RWPE2 (cell line): ENCODE measurements at regions not wholly inside any gene's neighbourhood (a gene's known extent, or its start where the extent isn't known, plus 50 kb on each side); places are given as distances from the start of the nearest gene placed in this dataset.

Experiments
- ATAC-seq: fragments of 200-7000 bp; cut with Tn5 transposase; 3 replicates; pipeline ENCODE4 v1.9.1; 2021; ENCODE audit warnings: low read depth
- DNase-seq: peaks from one replicate; pipeline ENCODE4 v3.0.0-alpha.2; 2020; ENCODE audit warnings: low spot score
- H3K27ac ChIP-seq: fragments of 450-650 bp; 2 replicates; pipeline ENCODE4 v1.5.1; 2017; ENCODE audit warnings: mild to moderate bottlenecking; ENCODE audit not compliant: poor library complexity, severe bottlenecking
- H3K27me3 ChIP-seq: fragments of 250-450 bp; sonication (Bioruptor Pico); 2 replicates; pipeline ENCODE4 v1.5.1; 2021; ENCODE audit warnings: mild to moderate bottlenecking, moderate library complexity; ENCODE audit not compliant: insufficient read depth, poor library complexity, severe bottlenecking
- H3K36me3 ChIP-seq: fragments of 250-450 bp; sonication (Bioruptor Pico); 2 replicates; pipeline ENCODE4 v1.5.1; 2020; ENCODE audit warnings: low read depth, mild to moderate bottlenecking, moderate library complexity
- H3K4me1 ChIP-seq: fragments of 250-450 bp; sonication (Bioruptor Pico); 2 replicates; pipeline ENCODE4 v1.5.1; 2021; ENCODE audit warnings: mild to moderate bottlenecking, moderate library complexity; ENCODE audit not compliant: insufficient read depth, poor library complexity, severe bottlenecking
- H3K4me3 ChIP-seq: fragments of 250-450 bp; sonication (Bioruptor Pico); 2 replicates; pipeline ENCODE4 v1.5.1; 2021; ENCODE audit warnings: mild to moderate bottlenecking, moderate library complexity; ENCODE audit not compliant: severe bottlenecking
- H3K9me3 ChIP-seq: fragments of 250-450 bp; sonication (Bioruptor Pico); 2 replicates; pipeline ENCODE4 v1.5.1; 2021; ENCODE audit warnings: mild to moderate bottlenecking, moderate library complexity; ENCODE audit not compliant: severe bottlenecking
- CTCF ChIP-seq: fragments of 450-650 bp; IDR thresholded peaks from one replicate; pipeline ENCODE4 v1.5.1; 2017; ENCODE audit warnings: mild to moderate bottlenecking, moderate library complexity; ENCODE audit not compliant: poor library complexity, severe bottlenecking

- H3K27ac ChIP-seq, result no peak overlapping the region
- H3K27me3 ChIP-seq, result no peaks in the 10 kb centered on the region
- ATAC-seq, result no peak
- DNase-seq, result no peak
- TF ChIP-seq CTCF, result no peak
- H3K9me3 ChIP-seq, result no peaks in the 10 kb centered on the region
- H3K36me3 ChIP-seq, result no peaks in the 10 kb centered on the region
- H3K4me3 ChIP-seq, result no peak overlapping the region
- H3K4me1 ChIP-seq, result no peaks in the 10 kb centered on the region
These were observed 1002.3 kb downstream of the KCNJ18 start for GRCh38 chr17:22694362-22695227.

GRCh38 chr17:22695228-22695619, 1002.9 kb downstream of the KCNJ18 start:
- no peaks in the 10 kb centered on the region for H3K36me3 ChIP-seq
- ATAC-seq, result no peak
- no peak overlapping the region for H3K27ac ChIP-seq
- no peaks in the 10 kb centered on the region for H3K27me3 ChIP-seq
- no peak for TF ChIP-seq CTCF
- H3K4me1 ChIP-seq, result no peaks in the 10 kb centered on the region
- no peak overlapping the region for H3K4me3 ChIP-seq
- H3K9me3 ChIP-seq, result peaks cover 2% of the 10 kb centered on the region
- no peak for DNase-seq

- ATAC-seq (no peak), DNase-seq (no peak)
- no peaks in the 10 kb centered on the region for H3K36me3 ChIP-seq
- H3K4me3 ChIP-seq, result no peak overlapping the region
- H3K4me1 ChIP-seq, result no peaks in the 10 kb centered on the region
- peaks cover 2% of the 10 kb centered on the region for H3K9me3 ChIP-seq
- no peak for TF ChIP-seq CTCF
- no peak overlapping the region for H3K27ac ChIP-seq
- no peaks in the 10 kb centered on the region for H3K27me3 ChIP-seq
These were observed 1010.9 kb downstream of the KCNJ18 start for GRCh38 chr17:22703204-22703603.

- ATAC-seq (no peak), DNase-seq (no peak)
- peaks cover 2% of the 10 kb centered on the region for H3K9me3 ChIP-seq
- no peaks in the 10 kb centered on the region for H3K27me3 ChIP-seq
- no peaks in the 10 kb centered on the region for H3K4me1 ChIP-seq
- H3K36me3 ChIP-seq, result no peaks in the 10 kb centered on the region
- no peak overlapping the region for H3K4me3 ChIP-seq
- no peak overlapping the region for H3K27ac ChIP-seq
- TF ChIP-seq CTCF, result peak; percentile 17
These were observed 1011.6 kb downstream of the KCNJ18 start for GRCh38 chr17:22703786-22704441.

GRCh38 chr17:22704674-22705073, 1012.4 kb downstream of the KCNJ18 start:
- Histone ChIP-seq H3K27ac (no peak overlapping the region), H3K36me3 (no peaks in the 10 kb centered on the region), H3K4me1 (no peaks in the 10 kb centered on the region), H3K4me3 (no peak overlapping the region), H3K9me3 (peaks cover 2% of the 10 kb centered on the region), H3K27me3 (no peaks in the 10 kb centered on the region)
- TF ChIP-seq CTCF, result no peak
- no peak for DNase-seq
- ATAC-seq, result no peak
